HCT116 (cell line): ENCODE measurements at regions not wholly inside any gene's neighbourhood (a gene's known extent, or its start where the extent isn't known, plus 50 kb on each side); places are given as distances from the start of the nearest gene placed in this dataset.

ENCODE experiments used
- ATAC-seq: fragments of 200-7000 bp; cut with Tn5 transposase; 2 replicates; pipeline ENCODE4 v1.9.1; 2020; ENCODE audit warnings: mild to moderate bottlenecking, moderate library complexity
- BruUV-seq: library from RNA; stranded (reverse); fragments of 400-500 nt; replicated peaks from 2 replicates; lab custom pipeline; 2021; lab: Mats Ljungman, UMichigan
- CTCF ChIA-PET: fragments of 300-600 bp; sonication (Branson Sonifier 250); formaldehyde crosslinking; loops from one replicate; lab custom pipeline; 2021; ENCODE audit warnings: antibody characterized with exemption; lab: Charles Lee
- POLR2A ChIA-PET: fragments of 300-600, 350-600 bp; sonication (Branson Sonifier 250); formaldehyde crosslinking; loops from one replicate; lab custom pipeline; 2021; ENCODE audit warnings: antibody characterized with exemption; lab: Charles Lee
- RAD21 ChIA-PET, 2 experiments: fragments of 300-600 bp; sonication (Branson Sonifier 250); formaldehyde crosslinking; loops; one replicate each; lab custom pipeline; 2023; ENCODE audit warnings: low total read pairs in 2 of 2; ENCODE audit not compliant: uncharacterized antibody in 2 of 2, unreplicated experiment in 2 of 2, low non-redundant PET in 1 of 2; lab: Charles Lee
- DNase-seq: peaks from one replicate; pipeline ENCODE4 v3.0.0-alpha.2; 2010; ENCODE audit warnings: low read depth, low spot score
- H2AFZ ChIP-seq: fragments of 200-600 bp; shearing (Covaris generic), sonication (generic); 2 replicates; pipeline ENCODE4 v1.6.1; 2017; ENCODE audit warnings: low read depth, mixed run types, mixed read lengths, antibody characterized with exemption, low read length; ENCODE audit not compliant: poor library complexity, severe bottlenecking
- H3K27ac ChIP-seq: 2 replicates; pipeline ENCODE4 v1.5.1; 2012; ENCODE audit warnings: low read depth, low read length
- H3K27me3 ChIP-seq: fragments of 200-600 bp; sonication (generic); 2 replicates; pipeline ENCODE4 v1.6.1; 2016; ENCODE audit warnings: mixed run types, low read length, mixed read lengths; ENCODE audit not compliant: insufficient read depth
- H3K36me3 ChIP-seq, 2 experiments: fragments of 200-500 bp in 1 of 2; fragments of 200-600 bp in 1 of 2; sonication (Bioruptor generic) in 1 of 2; sonication (generic) in 1 of 2; 2 replicates each; pipeline versions ENCODE4 v1.5.1 to v1.6.1; 2014 to 2016; ENCODE audit warnings: low read length in 2 of 2, inconsistent platforms in 1 of 2, mixed read lengths in 1 of 2, mixed run types in 1 of 2; ENCODE audit not compliant: insufficient read depth in 2 of 2, control insufficient read depth in 1 of 2
- H3K4me1 ChIP-seq, 2 experiments: fragments of 200-600 bp in 1 of 2; sonication (generic) in 1 of 2; 2 replicates each; pipeline versions ENCODE4 v1.5.1 to v1.6.1; 2012 to 2017; ENCODE audit warnings: low read length in 2 of 2, inconsistent platforms in 1 of 2, mild to moderate bottlenecking in 1 of 2, mixed read lengths in 1 of 2, mixed run types in 1 of 2, moderate library complexity in 1 of 2; ENCODE audit not compliant: insufficient read depth in 2 of 2, control insufficient read depth in 1 of 2
- H3K4me2 ChIP-seq: fragments of 200-600 bp; sonication (generic); 2 replicates; pipeline ENCODE4 v1.6.1; 2017; ENCODE audit warnings: mixed run types, low read length, mixed read lengths
- H3K4me3 ChIP-seq, 2 experiments: fragments of 200-600 bp in 1 of 2; sonication (generic) in 1 of 2; replicated peaks in 1 of 2; 2 replicates each; pipeline ENCODE4 v1.5.1; 2011 to 2016; ENCODE audit warnings: low read length in 2 of 2, control low read depth in 1 of 2, low read depth in 1 of 2, mild to moderate bottlenecking in 1 of 2, mixed read lengths in 1 of 2, mixed run types in 1 of 2
- H3K79me2 ChIP-seq: fragments of 200-600 bp; sonication (generic); 2 replicates; pipeline ENCODE4 v1.6.1; 2017; ENCODE audit warnings: mild to moderate bottlenecking, mixed run types, low read length, moderate library complexity, mixed read lengths; ENCODE audit not compliant: insufficient read depth
- H3K9ac ChIP-seq: fragments of 200-600 bp; sonication (generic); 2 replicates; pipeline ENCODE4 v1.6.1; 2016; ENCODE audit warnings: low read length, mixed read lengths
- H3K9me2 ChIP-seq: fragments of 200-600 bp; sonication (generic), shearing (Covaris generic); 2 replicates; pipeline ENCODE4 v1.6.1; 2017; ENCODE audit warnings: mixed run types, mild to moderate bottlenecking, moderate library complexity; ENCODE audit not compliant: insufficient read depth
- H3K9me3 ChIP-seq, 2 experiments: fragments of 200-500 bp in 1 of 2; fragments of 200-600 bp in 1 of 2; sonication (Bioruptor generic) in 1 of 2; sonication (generic) in 1 of 2; 2 replicates each; pipeline ENCODE4 v1.6.1; 2014 to 2017; ENCODE audit warnings: low read length in 2 of 2, mixed read lengths in 2 of 2, inconsistent platforms in 1 of 2, low read depth in 1 of 2, mild to moderate bottlenecking in 1 of 2, mixed run types in 1 of 2, moderate library complexity in 1 of 2; ENCODE audit not compliant: control insufficient read depth in 1 of 2, insufficient read depth in 1 of 2
- H4K20me1 ChIP-seq: fragments of 200-600 bp; sonication (generic), shearing (Covaris generic); 2 replicates; pipeline ENCODE4 v1.6.1; 2017; ENCODE audit warnings: mixed run types, mild to moderate bottlenecking, moderate library complexity; ENCODE audit not compliant: insufficient read depth
- CBX3 ChIP-seq: IDR thresholded peaks from 2 replicates; pipeline ENCODE4 v1.6.1; 2012; ENCODE audit warnings: low read depth
- EGR1 ChIP-seq: IDR thresholded peaks from 2 replicates; pipeline ENCODE4 v1.6.1; 2012; ENCODE audit warnings: low read depth
- ELF1 ChIP-seq: IDR thresholded peaks from 2 replicates; pipeline ENCODE4 v1.6.1; 2012; ENCODE audit warnings: low read depth, borderline replicate concordance
- EZH2phosphoT487 ChIP-seq: fragments of 200-600 bp; IDR thresholded peaks from 2 replicates; pipeline ENCODE4 v1.6.1; 2018; ENCODE audit warnings: antibody characterized with exemption, borderline replicate concordance
- FOSL1 ChIP-seq: IDR thresholded peaks from 2 replicates; pipeline ENCODE4 v1.6.1; 2012; ENCODE audit warnings: low read depth
- JUND ChIP-seq: IDR thresholded peaks from 2 replicates; pipeline ENCODE4 v1.6.1; 2012
- RAD21 ChIP-seq: IDR thresholded peaks from 2 replicates; pipeline ENCODE4 v1.6.1; 2012; ENCODE audit warnings: low read depth, mild to moderate bottlenecking
- SIN3A ChIP-seq: IDR thresholded peaks from 2 replicates; pipeline ENCODE4 v1.6.1; 2012; ENCODE audit warnings: low read depth
- TCF7L2 ChIP-seq: IDR thresholded peaks from 2 replicates; pipeline ENCODE4 v1.7.0; 2011; ENCODE audit warnings: borderline replicate concordance, inconsistent platforms; ENCODE audit not compliant: insufficient read depth, insufficient read length; ENCODE audit errors: extremely low read depth
- YY1 ChIP-seq: IDR thresholded peaks from 2 replicates; pipeline ENCODE4 v1.6.1; 2011; ENCODE audit warnings: low read length, low read depth, moderate library complexity, mild to moderate bottlenecking; ENCODE audit not compliant: insufficient replicate concordance; ENCODE audit errors: extremely low read depth
- ZFX ChIP-seq: fragments of 450-650 bp; IDR thresholded peaks from 2 replicates; pipeline ENCODE4 v1.6.1; 2017
- ZNF274 ChIP-seq: fragments of 200-500 bp; sonication (Bioruptor generic); IDR thresholded peaks from 2 replicates; pipeline ENCODE4 v1.6.1; 2014; ENCODE audit warnings: mild to moderate bottlenecking, low read depth, low read length, inconsistent platforms
- intact Hi-C: fragments of 100-400 bp; cut with micrococcal nuclease; formaldehyde crosslinking; loops from 2 replicates; pipeline ENCODE4 v1.10.0; 2022
- TF ChIP-seq, protein P1 (sequence below), 3 experiments: fragments of 200-600 bp in 1 of 3; sonication (generic) in 1 of 3; IDR thresholded peaks in 2 of 3; conservative IDR thresholded peaks in 1 of 3; 2 replicates each; pipeline ENCODE4 v1.5.1; 2012 to 2017; ENCODE audit warnings: low read depth in 2 of 3, low read length in 2 of 3, antibody characterized with exemption in 1 of 3, borderline replicate concordance in 1 of 3, control low read depth in 1 of 3, mild to moderate bottlenecking in 1 of 3, mixed read lengths in 1 of 3, mixed run types in 1 of 3, moderate library complexity in 1 of 3; ENCODE audit not compliant: insufficient read depth in 1 of 3
- TF ChIP-seq, protein P2 (sequence below): IDR thresholded peaks from 2 replicates; pipeline ENCODE4 v1.6.1; 2012
- TF ChIP-seq, protein P3 (sequence below): IDR thresholded peaks from 2 replicates; pipeline ENCODE4 v1.6.1; 2012; ENCODE audit warnings: low read depth
- TF ChIP-seq, protein P4 (sequence below): IDR thresholded peaks from 2 replicates; pipeline ENCODE4 v1.6.1; 2012
- TF ChIP-seq, protein P5 (sequence below): IDR thresholded peaks from 2 replicates; pipeline ENCODE4 v1.6.1; 2011; ENCODE audit warnings: mild to moderate bottlenecking, low read length, moderate library complexity; ENCODE audit not compliant: insufficient replicate concordance; ENCODE audit errors: extremely low read depth

DNA sequence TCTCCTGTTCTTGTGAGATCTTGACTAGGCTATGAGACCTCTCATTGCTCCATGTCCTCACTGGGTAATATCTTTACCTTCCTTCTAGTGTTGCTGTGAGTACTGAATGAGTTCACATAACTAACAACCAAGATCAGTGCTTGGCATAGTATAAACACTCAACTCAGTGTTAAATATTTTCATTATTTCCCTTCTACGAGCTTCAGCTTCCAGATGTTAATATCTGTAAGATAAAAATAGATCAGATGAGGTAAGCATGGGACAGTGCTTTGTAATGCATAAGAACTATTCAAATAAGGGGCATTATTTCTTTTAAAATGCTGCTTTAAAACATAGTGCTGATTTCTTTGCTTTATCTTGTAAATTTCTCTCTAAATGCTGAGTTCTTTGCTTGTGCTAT, 130.8 kb downstream of the DIPK2A start:
- H3K9me3 ChIP-seq, result no peaks in the 10 kb centered on the region; a peak in 1 of 4 replicates
- no peaks in the 10 kb centered on the region for H3K27me3 ChIP-seq
- no peak for ATAC-seq
- ChIA-PET POLR2A (interaction anchor here (0.9 kb wide), 1 partner anchor 13 kb away, joined by 3 read pairs; no protein-coding TSS in a partner anchor), RAD21 (no interaction called here), CTCF (no interaction called here)
- no peaks in the 10 kb centered on the region for H4K20me1 ChIP-seq
- H3K9me2 ChIP-seq, result no peaks in the 10 kb centered on the region
- no peak overlapping the region for H3K4me2 ChIP-seq
- no peak overlapping the region for H2AFZ ChIP-seq
- no peak overlapping the region for H3K9ac ChIP-seq
- no TSS peak for BruUV-seq
- H3K79me2 ChIP-seq, result no peaks in the 10 kb centered on the region
- H3K36me3 ChIP-seq, result no peaks in the 10 kb centered on the region
- intact Hi-C loops, result no loop called here
- H3K4me3 ChIP-seq, result no peak overlapping the region
- H3K4me1 ChIP-seq, result no peaks in the 10 kb centered on the region
- no peak overlapping the region for H3K27ac ChIP-seq
- no peak for TF ChIP-seq ZNF274
- no peak for TF ChIP-seq CBX3
- no peak for TF ChIP-seq FOSL1
- no peak for TF ChIP-seq ELF1
- TF ChIP-seq, protein P1, sequence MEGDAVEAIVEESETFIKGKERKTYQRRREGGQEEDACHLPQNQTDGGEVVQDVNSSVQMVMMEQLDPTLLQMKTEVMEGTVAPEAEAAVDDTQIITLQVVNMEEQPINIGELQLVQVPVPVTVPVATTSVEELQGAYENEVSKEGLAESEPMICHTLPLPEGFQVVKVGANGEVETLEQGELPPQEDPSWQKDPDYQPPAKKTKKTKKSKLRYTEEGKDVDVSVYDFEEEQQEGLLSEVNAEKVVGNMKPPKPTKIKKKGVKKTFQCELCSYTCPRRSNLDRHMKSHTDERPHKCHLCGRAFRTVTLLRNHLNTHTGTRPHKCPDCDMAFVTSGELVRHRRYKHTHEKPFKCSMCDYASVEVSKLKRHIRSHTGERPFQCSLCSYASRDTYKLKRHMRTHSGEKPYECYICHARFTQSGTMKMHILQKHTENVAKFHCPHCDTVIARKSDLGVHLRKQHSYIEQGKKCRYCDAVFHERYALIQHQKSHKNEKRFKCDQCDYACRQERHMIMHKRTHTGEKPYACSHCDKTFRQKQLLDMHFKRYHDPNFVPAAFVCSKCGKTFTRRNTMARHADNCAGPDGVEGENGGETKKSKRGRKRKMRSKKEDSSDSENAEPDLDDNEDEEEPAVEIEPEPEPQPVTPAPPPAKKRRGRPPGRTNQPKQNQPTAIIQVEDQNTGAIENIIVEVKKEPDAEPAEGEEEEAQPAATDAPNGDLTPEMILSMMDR (IDR thresholded peaks at IDR 0.05 in 2 of 3, conservative IDR thresholded peaks at IDR 0.05 in 1 of 3; ENCODE audit: borderline replicate concordance in 1 of 3, insufficient read depth in 1 of 3, low read depth in 2 of 3, low read length in 2 of 3), result no peak
- no peak for TF ChIP-seq TCF7L2
- TF ChIP-seq SIN3A, result no peak
- no peak for TF ChIP-seq RAD21
- TF ChIP-seq, protein P2, sequence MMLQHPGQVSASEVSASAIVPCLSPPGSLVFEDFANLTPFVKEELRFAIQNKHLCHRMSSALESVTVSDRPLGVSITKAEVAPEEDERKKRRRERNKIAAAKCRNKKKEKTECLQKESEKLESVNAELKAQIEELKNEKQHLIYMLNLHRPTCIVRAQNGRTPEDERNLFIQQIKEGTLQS, result no peak
- no peak for TF ChIP-seq YY1
- TF ChIP-seq, protein P3, sequence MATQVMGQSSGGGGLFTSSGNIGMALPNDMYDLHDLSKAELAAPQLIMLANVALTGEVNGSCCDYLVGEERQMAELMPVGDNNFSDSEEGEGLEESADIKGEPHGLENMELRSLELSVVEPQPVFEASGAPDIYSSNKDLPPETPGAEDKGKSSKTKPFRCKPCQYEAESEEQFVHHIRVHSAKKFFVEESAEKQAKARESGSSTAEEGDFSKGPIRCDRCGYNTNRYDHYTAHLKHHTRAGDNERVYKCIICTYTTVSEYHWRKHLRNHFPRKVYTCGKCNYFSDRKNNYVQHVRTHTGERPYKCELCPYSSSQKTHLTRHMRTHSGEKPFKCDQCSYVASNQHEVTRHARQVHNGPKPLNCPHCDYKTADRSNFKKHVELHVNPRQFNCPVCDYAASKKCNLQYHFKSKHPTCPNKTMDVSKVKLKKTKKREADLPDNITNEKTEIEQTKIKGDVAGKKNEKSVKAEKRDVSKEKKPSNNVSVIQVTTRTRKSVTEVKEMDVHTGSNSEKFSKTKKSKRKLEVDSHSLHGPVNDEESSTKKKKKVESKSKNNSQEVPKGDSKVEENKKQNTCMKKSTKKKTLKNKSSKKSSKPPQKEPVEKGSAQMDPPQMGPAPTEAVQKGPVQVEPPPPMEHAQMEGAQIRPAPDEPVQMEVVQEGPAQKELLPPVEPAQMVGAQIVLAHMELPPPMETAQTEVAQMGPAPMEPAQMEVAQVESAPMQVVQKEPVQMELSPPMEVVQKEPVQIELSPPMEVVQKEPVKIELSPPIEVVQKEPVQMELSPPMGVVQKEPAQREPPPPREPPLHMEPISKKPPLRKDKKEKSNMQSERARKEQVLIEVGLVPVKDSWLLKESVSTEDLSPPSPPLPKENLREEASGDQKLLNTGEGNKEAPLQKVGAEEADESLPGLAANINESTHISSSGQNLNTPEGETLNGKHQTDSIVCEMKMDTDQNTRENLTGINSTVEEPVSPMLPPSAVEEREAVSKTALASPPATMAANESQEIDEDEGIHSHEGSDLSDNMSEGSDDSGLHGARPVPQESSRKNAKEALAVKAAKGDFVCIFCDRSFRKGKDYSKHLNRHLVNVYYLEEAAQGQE, result no peak
- TF ChIP-seq, protein P4, sequence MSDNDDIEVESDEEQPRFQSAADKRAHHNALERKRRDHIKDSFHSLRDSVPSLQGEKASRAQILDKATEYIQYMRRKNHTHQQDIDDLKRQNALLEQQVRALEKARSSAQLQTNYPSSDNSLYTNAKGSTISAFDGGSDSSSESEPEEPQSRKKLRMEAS, result no peak
- no peak for TF ChIP-seq EZH2phosphoT487
- TF ChIP-seq EGR1, result no peak
- TF ChIP-seq JUND, result no peak
- no peak for TF ChIP-seq ZFX
- TF ChIP-seq, protein P5, sequence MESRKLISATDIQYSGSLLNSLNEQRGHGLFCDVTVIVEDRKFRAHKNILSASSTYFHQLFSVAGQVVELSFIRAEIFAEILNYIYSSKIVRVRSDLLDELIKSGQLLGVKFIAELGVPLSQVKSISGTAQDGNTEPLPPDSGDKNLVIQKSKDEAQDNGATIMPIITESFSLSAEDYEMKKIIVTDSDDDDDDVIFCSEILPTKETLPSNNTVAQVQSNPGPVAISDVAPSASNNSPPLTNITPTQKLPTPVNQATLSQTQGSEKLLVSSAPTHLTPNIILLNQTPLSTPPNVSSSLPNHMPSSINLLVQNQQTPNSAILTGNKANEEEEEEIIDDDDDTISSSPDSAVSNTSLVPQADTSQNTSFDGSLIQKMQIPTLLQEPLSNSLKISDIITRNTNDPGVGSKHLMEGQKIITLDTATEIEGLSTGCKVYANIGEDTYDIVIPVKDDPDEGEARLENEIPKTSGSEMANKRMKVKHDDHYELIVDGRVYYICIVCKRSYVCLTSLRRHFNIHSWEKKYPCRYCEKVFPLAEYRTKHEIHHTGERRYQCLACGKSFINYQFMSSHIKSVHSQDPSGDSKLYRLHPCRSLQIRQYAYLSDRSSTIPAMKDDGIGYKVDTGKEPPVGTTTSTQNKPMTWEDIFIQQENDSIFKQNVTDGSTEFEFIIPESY, result no peak
- DNase-seq, result no peak
